ENCODE measurements at regions not wholly inside any gene's neighbourhood (a gene's known extent, or its start where the extent isn't known, plus 50 kb on each side); places are given as distances from the start of the nearest gene placed in this dataset.

- H3K36me3 ChIP-seq, result no peaks in the 10 kb centered on the region
- no peak overlapping the region for H3K4me3 ChIP-seq
- H3K9me3 ChIP-seq, result no peaks in the 10 kb centered on the region
- H3K27ac ChIP-seq, result no peak overlapping the region
- TF ChIP-seq POLR2A (IDR thresholded peaks at IDR 0.05) (no peak), POLR2AphosphoS5 (IDR thresholded peaks at IDR 0.05) (no peak), CTCF (IDR thresholded peaks at IDR 0.05) (no peak)
- H3K27me3 ChIP-seq, result no peaks in the 10 kb centered on the region
- no peak for DNase-seq (ENCODE audit: low spot score in 2 of 2)
- H3K4me1 ChIP-seq, result no peaks in the 10 kb centered on the region
- intact Hi-C loops (cut with DNase I; ENCODE audit: low total_unique reads), result no loop called here
Measured at GRCh38 chr13:30100226-30100625, 207.1 kb downstream of the KATNAL1 start.

- Histone ChIP-seq H3K27me3 (no peaks in the 10 kb centered on the region), H3K27ac (no peak overlapping the region), H3K9me3 (no peaks in the 10 kb centered on the region), H3K36me3 (no peaks in the 10 kb centered on the region), H3K4me1 (no peaks in the 10 kb centered on the region), H3K4me3 (no peak overlapping the region)
- no peak for TF ChIP-seq POLR2A (IDR thresholded peaks at IDR 0.05)
- no peak for TF ChIP-seq POLR2AphosphoS5 (IDR thresholded peaks at IDR 0.05)
- no peak for TF ChIP-seq CTCF (IDR thresholded peaks at IDR 0.05)
- no peak for DNase-seq (ENCODE audit: low spot score in 2 of 2)
- intact Hi-C loops (cut with DNase I; ENCODE audit: low total_unique reads), result no loop called here
Measured at GRCh38 chr13:30097701-30098100, 209.7 kb downstream of the KATNAL1 start.

- Histone ChIP-seq H3K9me3 (no peaks in the 10 kb centered on the region), H3K27me3 (no peaks in the 10 kb centered on the region), H3K36me3 (no peaks in the 10 kb centered on the region), H3K27ac (no peak overlapping the region), H3K4me3 (no peak overlapping the region), H3K4me1 (no peaks in the 10 kb centered on the region)
- intact Hi-C loops (cut with DNase I; ENCODE audit: low total_unique reads), result no loop called here
- no peak for TF ChIP-seq POLR2AphosphoS5 (IDR thresholded peaks at IDR 0.05)
- TF ChIP-seq CTCF (IDR thresholded peaks at IDR 0.05), result no peak
- no peak for TF ChIP-seq POLR2A (IDR thresholded peaks at IDR 0.05)
- DNase-seq (ENCODE audit: low spot score in 2 of 2), result no peak
Measured at GRCh38 chr13:30097089-30097488, 210.3 kb downstream of the KATNAL1 start.

- Histone ChIP-seq H3K27me3 (no peaks in the 10 kb centered on the region), H3K9me3 (no peaks in the 10 kb centered on the region), H3K4me3 (no peak overlapping the region), H3K27ac (no peak overlapping the region), H3K4me1 (no peaks in the 10 kb centered on the region), H3K36me3 (no peaks in the 10 kb centered on the region)
- no peak for DNase-seq (ENCODE audit: low spot score in 2 of 2)
- TF ChIP-seq POLR2AphosphoS5 (IDR thresholded peaks at IDR 0.05) (no peak), POLR2A (IDR thresholded peaks at IDR 0.05) (no peak), CTCF (IDR thresholded peaks at IDR 0.05) (no peak)
- intact Hi-C loops (cut with DNase I; ENCODE audit: low total_unique reads), result no loop called here
Measured at GRCh38 chr13:30094015-30094414, 213.3 kb downstream of the KATNAL1 start.

- Histone ChIP-seq H3K27ac (no peak overlapping the region), H3K36me3 (no peaks in the 10 kb centered on the region), H3K4me1 (no peaks in the 10 kb centered on the region), H3K27me3 (no peaks in the 10 kb centered on the region), H3K4me3 (no peak overlapping the region), H3K9me3 (no peaks in the 10 kb centered on the region)
- DNase-seq (ENCODE audit: low spot score in 2 of 2), result no peak
- TF ChIP-seq POLR2AphosphoS5 (IDR thresholded peaks at IDR 0.05) (no peak), POLR2A (IDR thresholded peaks at IDR 0.05) (no peak), CTCF (IDR thresholded peaks at IDR 0.05) (no peak)
- intact Hi-C loops (cut with DNase I; ENCODE audit: low total_unique reads), result no loop called here
Measured at GRCh38 chr13:30093236-30093635, 214.1 kb downstream of the KATNAL1 start.

Measured in breast epithelium (tissue), 4 donors.